GM21447 (cell line): ENCODE measurements at regions not wholly inside any gene's neighbourhood (a gene's known extent, or its start where the extent isn't known, plus 50 kb on each side); places are given as distances from the start of the nearest gene placed in this dataset.

ENCODE experiments used
- ATAC-seq: cut with Tn5 transposase; IDR thresholded peaks from one replicate; pipeline ENCODE4 v1.9.1; 2021; ENCODE audit not compliant: unreplicated experiment

DNA sequence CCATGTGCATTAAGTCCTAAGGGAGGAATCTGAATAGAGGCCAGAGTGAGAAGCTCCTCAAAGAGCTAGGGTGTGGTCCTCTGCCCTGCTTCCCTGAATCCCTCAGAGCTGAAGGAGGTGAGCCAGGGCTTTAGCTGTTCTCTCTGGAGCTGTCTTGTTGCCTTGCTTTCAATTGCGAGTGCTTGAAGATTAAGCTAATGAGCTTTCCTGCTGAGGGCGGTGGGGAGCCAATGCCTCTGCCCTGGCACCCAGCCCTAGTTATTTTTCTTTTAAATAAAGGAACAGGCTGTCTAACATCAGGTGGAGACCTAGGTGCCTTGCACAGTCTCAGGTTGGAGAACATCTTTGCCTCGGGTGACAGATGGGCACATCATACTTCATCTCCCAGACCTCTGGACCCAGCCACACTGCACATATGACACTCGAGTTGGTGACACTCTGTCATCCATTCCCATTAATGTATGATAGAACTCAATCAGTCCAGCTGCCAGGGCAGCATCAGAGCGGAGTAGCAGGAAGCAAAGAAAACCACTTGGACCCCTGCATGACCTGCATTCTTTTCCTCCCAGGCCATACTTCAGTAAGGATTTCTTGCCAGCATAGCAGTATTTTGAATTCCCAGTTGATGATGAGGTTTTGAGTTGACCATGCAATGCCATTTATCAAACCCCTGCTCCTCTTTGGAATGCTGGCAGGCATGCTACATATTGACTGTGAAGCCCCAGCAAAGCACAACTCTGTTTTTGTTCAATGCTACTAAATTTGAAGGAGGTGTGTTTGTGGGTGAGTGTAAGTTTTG, 292.7 kb downstream of the RNF144A start:
- no peak for ATAC-seq

DNA sequence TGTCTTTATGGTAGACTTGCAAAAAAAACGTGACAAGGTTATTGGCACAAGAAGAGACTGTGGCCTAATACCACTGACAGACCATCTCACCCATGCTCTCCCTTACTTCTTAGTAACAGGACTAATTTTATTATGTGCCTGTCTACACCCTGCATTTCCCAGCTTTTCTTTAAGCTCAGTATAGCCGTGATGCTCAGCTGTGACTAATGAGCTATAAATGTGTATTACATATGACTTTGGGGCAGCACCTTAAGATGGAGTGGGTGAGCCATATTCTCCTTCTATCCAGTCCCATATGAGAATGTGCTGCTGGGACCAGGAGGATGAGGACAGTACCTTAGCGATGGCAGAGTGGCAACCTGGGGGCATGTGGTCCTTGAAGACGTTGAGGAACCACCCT, 293.5 kb downstream of the RNF144A start:
- no peak for ATAC-seq

DNA sequence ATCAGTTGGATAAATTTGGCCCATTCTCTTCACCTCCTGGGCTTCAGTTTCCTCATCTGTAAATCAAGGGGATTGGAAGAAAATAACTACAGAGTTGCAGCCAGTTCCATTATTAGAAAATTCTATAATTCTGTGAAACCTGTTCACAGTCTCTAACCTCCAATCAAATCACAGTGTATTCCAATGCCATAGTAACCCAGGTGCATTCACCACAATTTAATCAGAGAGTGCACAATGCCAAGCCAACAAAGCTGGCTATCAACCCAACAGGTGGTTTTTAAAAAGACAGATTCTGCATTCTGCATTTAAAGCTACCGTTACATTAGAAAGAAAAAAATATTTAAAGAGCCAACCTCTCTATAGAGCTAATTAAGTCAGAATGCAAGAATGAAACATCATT, 308.6 kb downstream of the RNF144A start:
- ATAC-seq = no peak

DNA sequence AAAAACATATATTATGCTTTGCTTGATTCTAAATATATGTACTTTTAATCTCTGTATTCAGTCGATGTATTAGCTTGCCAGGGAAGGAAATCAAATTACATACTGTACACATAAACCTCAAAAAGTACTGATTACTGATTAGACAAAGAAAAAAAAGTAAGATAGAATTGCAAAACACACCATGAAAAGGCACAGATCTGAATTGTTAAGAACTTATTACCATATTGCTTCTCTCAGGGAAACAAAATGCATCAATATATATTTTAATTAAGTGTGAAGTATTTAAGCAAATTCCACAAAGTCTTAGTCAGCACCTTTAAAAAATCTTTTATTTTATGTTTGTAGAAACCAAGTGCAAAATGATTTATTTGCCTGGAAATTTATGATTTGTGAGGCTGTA, 309.3 kb downstream of the RNF144A start:
- ATAC-seq = no peak

GRCh38 chr2:7233126-7233525, 315.9 kb downstream of the RNF144A start:
- no peak for ATAC-seq

GRCh38 chr2:7237466-7237865, 320.3 kb downstream of the RNF144A start:
- no peak for ATAC-seq

DNA sequence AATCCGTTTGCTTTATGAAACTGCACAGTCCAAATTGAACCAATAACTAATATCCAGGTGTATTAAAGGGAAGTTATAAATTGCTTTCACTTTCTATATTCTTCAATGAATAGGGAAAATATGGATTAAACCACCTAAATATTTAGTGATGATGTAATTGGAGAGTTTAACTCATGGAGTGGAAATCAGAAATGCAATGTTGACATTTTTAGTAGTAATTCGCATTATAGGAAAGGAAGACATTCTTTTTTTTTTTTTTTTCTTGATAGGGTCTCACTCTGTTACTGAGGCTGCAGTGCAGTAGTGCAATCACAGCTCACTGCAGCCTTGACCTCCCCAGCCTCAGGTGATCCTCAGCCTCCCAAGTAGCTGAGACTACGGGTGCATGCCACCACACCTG, 321.9 kb downstream of the RNF144A start:
- ATAC-seq = no peak

- no peak for ATAC-seq
Measured at GRCh38 chr2:7241041-7241745, 324.0 kb downstream of the RNF144A start.

DNA sequence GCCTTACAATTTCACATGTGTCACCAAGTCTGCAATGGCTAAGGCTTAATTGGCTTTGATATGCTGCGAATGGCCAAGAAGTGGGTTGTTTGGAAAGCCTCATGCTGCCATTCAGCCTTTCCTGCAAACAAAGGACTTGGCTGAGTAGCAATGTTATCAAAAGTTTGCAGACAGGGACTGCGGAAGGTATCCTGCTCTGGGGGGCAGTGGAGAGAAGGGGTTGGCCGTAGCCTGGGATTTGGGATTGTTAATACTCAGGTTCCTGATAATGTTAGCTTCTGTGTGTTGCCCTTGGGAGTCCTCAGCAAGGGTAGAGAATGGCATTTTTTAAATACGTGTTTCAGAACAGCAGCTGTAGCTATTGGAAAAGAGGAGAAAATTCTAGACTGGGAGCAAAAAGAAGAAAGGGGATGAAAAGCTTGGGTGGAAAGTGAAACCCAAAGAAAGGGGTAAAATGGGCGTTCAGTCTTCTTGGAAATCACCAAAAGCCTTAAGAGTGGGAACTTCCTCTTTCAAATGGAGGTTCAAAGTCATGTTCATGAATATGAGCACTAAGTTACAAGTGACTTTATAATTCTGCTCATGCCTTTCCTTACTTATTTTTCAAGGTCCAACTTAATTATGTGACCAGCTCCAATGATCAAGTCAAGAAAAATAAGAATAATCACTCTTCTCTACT, 325.1 kb downstream of the RNF144A start:
- no peak for ATAC-seq

DNA sequence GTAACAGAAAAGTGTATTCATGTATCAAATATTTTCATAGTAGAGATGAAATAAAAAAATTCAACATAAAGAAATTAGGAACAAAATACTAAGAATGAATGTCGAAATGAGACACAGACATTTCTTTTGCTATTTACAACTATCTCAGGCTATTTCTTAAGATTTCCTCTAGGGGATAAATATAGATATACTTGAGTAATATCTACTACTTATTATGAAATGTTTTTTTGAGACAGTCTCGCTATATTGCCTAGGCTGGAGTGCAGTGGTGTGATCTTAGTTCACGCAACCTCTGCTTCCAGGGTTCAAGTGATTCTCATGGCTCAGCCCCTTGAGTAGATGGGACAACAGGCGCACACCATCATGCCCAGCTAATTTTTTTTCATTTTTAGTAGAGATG, 326.1 kb downstream of the RNF144A start:
- no peak for ATAC-seq

DNA sequence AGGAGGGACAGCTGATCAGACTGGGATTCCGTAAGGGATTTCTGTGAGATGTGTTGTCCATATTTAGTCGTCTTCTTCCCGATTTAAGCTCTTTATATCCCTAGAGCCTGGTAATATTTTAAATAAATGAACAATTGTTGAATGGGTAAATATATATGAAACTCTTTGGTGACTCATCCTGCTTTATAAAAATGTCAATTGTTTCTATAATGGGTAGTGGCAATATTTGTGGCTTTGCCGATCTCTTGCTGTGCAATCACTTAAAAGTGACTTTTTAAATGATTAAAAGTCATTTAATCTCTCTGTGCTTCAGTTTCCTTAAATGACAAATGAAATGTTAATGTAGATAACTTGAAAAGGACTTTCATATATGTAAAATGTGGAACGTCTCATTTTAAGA, 339.2 kb downstream of the RNF144A start:
- no peak for ATAC-seq

DNA sequence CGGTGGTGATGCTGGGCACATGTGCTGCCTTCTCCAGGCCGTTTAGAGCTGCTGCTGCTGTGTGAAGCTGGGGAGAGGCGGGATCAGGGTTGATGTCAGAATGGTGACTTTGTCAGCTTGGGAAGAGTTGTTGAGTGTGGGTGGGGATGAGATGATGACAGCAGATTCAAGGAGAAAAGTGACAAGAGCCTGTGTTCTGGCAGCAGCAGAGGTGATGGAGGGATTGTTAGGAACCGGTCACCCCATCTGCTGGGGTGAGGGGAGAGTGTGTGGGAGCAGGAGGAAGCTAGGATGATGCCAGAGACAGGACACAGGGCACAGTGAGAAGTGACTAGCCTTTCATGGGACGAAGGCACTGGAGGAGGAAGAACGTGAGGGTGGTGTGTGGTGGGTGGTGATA, 345.5 kb downstream of the RNF144A start:
- ATAC-seq = no peak

GRCh38 chr2:7264791-7265190, 347.6 kb downstream of the RNF144A start:
- no peak for ATAC-seq

GRCh38 chr2:7265286-7265685, 348.1 kb downstream of the RNF144A start:
- no peak for ATAC-seq

GRCh38 chr2:7269106-7269643, 352.0 kb downstream of the RNF144A start:
- no peak for ATAC-seq

- ATAC-seq = no peak
Measured at GRCh38 chr2:7270011-7270431, 352.8 kb downstream of the RNF144A start.

DNA sequence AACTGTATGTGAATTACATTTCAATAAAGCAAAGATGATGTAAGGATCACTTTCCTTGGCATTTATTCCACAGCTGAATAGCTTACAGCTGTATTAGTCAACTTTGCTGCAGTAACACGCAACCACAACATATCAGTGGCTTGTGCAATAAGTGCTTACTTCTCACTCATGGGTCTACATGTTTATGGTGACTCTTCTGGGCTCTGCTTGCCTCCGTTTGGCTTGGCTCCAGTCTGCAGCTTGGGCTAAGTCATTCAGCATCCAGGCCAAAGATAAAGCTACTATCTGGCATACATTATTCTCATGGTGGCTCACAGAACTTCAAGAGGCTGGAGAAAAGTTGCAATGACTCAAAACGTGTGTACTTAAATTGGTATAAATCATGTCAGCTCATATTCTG, 355.0 kb downstream of the RNF144A start:
- ATAC-seq = no peak

- ATAC-seq = no peak
Measured at GRCh38 chr2:7278984-7279383, 361.8 kb downstream of the RNF144A start.

- ATAC-seq = no peak
Measured at GRCh38 chr2:7279421-7279949, 362.3 kb downstream of the RNF144A start.

GRCh38 chr2:7280790-7281189, 363.6 kb downstream of the RNF144A start:
- ATAC-seq = no peak
